Germinal center (tissue), 1 donor: ENCODE measurements at regions not wholly inside any gene's neighbourhood (a gene's known extent, or its start where the extent isn't known, plus 50 kb on each side); places are given as distances from the start of the nearest gene placed in this dataset.
"Not testable (repeated sequence)": the region's sequence is repeated elsewhere in the genome, so short reads cannot be mapped to it uniquely, and the experiment has no call there.

Experiments used
- DNase-seq: peaks from one replicate; pipeline ENCODE4 v3.0.0; 2012; ENCODE audit warnings: mixed read lengths, low spot score

DNA sequence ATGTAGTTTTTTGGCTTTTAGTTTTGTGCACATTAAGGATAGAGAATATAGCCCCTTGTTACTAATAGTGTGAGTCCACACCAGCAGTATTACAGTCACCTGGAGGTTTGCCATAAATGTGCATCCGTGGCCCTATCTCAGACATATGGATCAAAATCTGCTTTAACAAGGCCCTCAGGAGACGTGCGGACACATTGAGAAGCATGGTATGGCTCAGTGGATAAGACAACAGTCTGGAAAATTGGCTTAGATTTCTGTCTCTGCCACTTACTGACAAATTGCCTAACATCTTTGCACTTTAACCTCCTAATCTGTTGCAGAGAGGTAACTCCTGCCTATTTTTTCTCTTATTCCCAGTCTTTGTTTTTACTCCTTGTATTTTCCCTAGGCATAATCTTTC, 307.2 kb upstream of the DLGAP1 start:
- DNase-seq = no peak

GRCh38 chr18:4758980-4759379, 303.9 kb upstream of the DLGAP1 start:
- DNase-seq = no peak

GRCh38 chr18:4755848-4756247, 300.7 kb upstream of the DLGAP1 start:
- no peak for DNase-seq

- DNase-seq = not testable (repeated sequence)
Observed at GRCh38 chr18:4753151-4753550, 298.0 kb upstream of the DLGAP1 start.

GRCh38 chr18:4751523-4751922, 296.4 kb upstream of the DLGAP1 start:
- no peak for DNase-seq

- DNase-seq = no peak
Observed at GRCh38 chr18:4750393-4751346, 295.6 kb upstream of the DLGAP1 start.

DNA sequence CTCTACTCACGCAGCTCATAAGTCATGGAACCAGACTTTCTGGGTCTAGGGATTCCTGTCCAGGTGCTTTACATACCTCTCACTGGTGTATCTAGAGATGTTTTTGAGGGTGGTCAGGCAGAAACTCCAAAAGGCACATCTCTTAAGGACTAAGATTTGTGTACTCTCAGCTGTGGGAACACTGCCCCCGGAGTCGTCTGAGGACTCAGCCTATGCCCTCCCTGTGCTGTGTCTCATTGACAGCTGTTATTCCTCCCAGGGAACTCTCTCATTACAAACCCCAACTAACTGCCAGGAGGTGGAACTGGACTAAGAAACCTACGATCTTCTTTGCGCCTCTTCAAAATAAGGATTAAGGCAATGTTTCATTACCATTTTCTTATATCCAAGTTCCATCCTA, 293.9 kb upstream of the DLGAP1 start:
- no peak for DNase-seq

DNA sequence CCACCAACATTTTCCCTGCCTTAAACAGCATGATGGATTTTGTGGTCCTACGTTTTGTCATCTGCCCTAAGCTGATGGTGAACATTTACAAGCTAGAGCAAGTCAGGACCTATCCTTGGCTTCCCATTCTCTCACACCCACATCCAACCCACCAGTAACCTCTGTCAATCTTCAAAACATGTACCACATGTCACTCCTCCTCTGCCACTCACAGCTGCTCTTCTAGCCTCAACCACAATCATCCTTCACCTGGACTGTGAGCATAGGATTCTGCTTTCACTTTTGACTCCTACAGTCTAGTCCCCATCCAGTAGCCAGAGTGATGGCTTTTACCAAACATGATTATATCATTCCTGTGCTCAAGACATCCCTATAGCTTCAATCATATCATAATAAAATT, 279.8 kb upstream of the DLGAP1 start:
- no peak for DNase-seq

- DNase-seq = no peak
Observed at GRCh38 chr18:4734021-4734420, 278.9 kb upstream of the DLGAP1 start.

DNA sequence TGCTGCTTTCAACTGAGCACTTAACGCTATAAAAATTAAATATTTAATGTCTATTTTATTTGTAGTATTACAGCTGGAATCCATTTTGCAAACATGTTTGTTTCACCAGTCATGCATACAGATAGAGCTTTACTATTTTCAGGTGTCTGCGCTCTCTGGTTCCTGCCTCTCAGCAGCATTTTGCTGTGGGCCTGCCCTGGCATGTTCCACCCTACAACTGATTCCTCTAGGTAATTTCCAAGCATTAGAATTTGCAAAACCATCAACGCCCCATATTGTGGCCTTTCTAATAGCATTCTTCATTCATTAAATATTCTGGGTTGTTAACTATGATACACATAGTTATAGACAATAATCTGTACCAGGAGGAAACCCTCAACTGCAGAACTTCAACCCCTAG, 266.4 kb upstream of the DLGAP1 start:
- no peak for DNase-seq

DNA sequence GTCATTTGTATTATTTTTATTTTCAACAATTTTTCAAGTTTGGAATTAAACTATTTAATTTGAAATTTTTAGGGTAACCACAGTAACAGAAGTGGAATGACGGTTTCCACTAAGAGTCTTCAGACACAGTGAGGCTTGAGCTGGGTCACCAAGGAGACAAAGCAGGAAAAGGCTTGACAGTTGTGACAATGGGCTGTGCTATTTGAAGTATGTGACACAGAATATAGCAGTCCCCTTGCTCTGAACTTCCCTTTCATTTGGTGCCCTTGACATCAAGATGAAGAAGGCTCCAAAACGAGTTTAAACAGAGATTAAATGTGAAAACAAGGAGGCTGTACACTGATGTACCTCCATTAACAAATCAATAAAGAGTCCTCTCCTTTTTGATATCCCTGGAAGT, 265.4 kb upstream of the DLGAP1 start:
- DNase-seq = no peak

DNA sequence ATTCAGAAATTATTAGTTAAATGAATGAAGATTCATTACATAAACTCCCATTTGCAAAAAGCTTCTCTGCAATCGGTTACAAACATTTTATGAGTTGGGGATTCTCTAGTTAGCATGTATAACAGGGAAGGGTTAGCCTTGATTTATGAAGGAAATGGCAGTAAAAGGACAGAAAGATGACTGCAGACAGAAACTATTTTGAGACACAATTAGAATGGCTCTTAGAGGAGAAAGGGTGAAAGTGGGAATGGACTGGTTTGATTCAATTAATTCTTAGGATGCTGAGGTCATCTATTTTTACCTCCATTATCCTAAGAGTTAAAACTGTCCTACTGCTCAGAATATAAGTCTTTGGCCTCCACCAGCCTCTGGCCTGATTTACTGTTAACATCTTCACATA, 250.8 kb upstream of the DLGAP1 start:
- no peak for DNase-seq

GRCh38 chr18:4704781-4705180, 249.7 kb upstream of the DLGAP1 start:
- no peak for DNase-seq

DNA sequence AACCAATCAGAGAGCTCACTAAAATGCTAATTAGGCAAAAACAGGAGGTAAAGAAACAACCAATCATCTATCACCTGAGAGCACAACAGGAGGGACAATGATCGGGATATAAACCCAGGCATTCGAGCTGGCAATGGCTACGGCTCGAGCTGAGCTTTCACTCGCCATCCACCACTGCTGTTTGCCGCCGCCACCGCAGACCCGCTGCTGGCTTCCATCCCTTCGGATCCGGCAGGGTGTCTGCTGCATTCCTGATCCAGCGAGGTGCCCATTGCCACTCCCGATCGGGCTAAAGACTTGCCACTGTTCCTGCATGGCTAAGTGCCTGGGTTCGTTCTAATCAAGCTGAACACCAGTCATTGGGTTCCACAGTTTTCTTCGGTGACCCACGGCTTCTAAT, 236.7 kb upstream of the DLGAP1 start:
- DNase-seq = no peak

DNA sequence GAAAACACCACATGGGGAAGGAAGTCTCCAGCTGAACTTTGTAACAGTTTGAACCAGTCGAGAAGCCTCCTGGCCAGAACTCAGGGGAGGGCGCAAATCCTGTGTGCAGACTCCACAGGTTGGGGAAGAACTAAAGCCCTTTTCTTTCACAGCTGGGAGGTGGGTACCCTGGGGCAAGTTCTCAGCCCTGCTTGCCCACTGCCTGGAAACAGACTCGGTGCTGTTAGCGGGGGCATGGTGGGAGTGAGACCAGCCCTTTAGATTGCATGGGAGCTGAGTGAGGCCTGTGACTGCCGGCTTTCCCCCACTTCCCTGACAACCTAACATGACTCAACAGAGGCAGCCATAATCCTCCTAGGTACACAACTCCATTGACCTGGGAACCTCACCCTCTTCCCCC, 223.6 kb upstream of the DLGAP1 start:
- DNase-seq = not testable (repeated sequence)

GRCh38 chr18:4677006-4677405, 221.9 kb upstream of the DLGAP1 start:
- DNase-seq = no peak

GRCh38 chr18:4672162-4672561, 217.1 kb upstream of the DLGAP1 start:
- no peak for DNase-seq

- no peak for DNase-seq
Observed at GRCh38 chr18:4658804-4659203, 203.7 kb upstream of the DLGAP1 start.

DNA sequence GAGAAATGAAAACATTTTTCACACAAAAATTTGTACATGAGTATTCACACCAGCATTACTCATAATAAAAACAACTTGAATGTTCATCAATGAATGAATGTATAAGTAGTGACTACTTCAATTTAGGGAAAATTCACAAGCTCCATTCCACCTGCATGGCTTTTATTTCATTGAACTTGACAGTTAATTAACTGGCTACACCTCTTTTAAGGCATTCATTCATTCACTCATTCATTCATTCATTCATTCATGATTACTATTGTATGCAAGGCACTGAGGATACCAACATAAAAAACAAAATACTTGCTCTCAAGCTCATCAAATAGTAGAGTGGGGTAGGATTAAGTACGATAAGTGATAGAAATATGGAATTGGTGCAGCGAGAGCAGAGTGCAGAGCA, 198.3 kb upstream of the DLGAP1 start:
- no peak for DNase-seq

DNA sequence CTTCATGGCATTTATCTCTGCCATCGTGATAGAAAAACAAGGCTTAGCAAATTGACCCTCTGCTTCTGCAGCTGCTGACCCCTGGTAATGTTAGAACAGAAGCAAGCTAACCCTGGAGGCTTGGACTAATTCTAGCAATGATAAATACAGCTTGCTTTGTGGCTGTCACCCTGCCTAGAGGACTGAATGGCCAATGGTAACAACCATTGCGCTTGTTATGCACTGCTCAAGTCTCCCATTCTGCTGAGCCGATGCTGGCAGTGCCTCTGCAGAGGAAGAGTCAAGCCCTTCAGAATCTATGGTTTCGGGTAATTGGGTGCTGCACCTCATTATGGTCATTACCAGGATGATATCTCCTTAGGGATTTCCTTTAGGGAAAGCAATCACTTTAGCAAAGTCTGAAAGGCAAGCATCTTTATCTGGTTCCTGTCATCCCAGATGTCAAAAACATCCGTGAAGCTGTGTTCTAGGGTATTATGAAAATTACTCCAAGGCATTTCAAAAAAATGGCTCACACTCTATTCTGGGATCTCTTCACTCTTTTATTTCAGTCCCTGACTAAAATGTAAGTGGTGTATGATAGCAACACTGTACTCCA, 186.8 kb upstream of the DLGAP1 start:
- no peak for DNase-seq

DNA sequence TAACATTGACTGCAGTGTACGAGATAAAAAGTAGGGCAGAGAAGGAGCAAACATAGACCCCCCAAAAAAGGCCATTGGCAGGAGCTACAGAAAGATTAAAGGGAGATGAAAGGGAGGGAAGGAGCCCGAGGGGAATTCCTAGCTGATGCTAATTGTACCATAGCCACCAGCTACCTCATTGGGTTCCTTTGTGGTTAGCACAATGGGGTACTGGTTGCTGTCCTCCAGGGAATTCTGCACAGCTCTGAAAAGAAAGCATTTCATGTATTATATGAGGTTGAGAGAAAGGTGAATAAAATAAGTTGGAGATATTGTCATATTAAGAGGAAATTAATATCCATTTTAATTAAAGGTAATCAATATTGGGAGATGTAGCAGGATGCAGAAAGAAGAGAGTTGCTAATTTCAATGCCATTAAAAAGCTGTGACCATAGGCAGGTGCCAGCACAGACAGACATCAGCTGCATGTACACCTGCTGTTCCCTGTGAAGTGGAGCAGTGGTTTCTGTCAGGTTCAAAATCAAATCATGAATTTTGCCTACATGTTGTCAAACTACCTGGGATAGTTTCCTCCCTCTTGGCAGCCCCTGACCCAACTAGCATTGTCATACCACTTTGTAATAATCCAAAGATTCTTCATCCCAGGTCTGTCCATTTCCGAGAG, 185.4 kb upstream of the DLGAP1 start:
- no peak for DNase-seq

GRCh38 chr18:4639628-4640310, 184.7 kb upstream of the DLGAP1 start:
- no peak for DNase-seq

- no peak for DNase-seq
Observed at GRCh38 chr18:4638680-4639079, 183.6 kb upstream of the DLGAP1 start.
